GM12864 (cell line): ENCODE measurements at regions not wholly inside any gene's neighbourhood (a gene's known extent, or its start where the extent isn't known, plus 50 kb on each side); places are given as distances from the start of the nearest gene placed in this dataset.

Experiments
- DNase-seq: peaks from one replicate; pipeline ENCODE4 v3.0.0-alpha.2; 2011; ENCODE audit warnings: low read depth
- H3K4me3 ChIP-seq: 2 replicates; pipeline ENCODE4 v1.5.1; 2011; ENCODE audit warnings: mild to moderate bottlenecking, low read depth, low read length, control low read depth
- TF ChIP-seq, protein P1 (sequence below): IDR thresholded peaks from 2 replicates; pipeline ENCODE4 v1.5.1; 2011; ENCODE audit warnings: low read depth, mild to moderate bottlenecking, moderate library complexity, low read length, control low read depth, inconsistent platforms; ENCODE audit errors: missing control alignments

DNA sequence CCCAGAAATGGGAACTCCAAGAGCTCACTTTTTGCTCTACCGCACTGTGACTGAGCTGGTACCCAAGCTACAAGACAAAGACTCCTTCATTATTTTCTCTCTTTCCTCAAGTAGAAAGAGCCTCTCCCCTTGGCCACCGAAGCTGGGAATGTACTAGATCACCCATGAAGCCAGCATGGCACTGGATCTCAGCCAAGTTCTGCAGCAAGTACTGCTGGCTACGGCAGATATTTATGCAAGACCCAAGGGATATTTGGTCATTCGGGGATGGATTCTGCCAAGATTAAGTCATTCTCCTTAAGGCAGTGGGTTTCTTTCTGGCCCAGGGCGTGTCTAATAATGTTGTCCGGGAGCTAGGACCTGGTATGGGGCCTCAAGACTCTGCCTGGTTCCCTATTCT lies 633.5 kb downstream of the SLITRK1 start:
- TF ChIP-seq, protein P1, sequence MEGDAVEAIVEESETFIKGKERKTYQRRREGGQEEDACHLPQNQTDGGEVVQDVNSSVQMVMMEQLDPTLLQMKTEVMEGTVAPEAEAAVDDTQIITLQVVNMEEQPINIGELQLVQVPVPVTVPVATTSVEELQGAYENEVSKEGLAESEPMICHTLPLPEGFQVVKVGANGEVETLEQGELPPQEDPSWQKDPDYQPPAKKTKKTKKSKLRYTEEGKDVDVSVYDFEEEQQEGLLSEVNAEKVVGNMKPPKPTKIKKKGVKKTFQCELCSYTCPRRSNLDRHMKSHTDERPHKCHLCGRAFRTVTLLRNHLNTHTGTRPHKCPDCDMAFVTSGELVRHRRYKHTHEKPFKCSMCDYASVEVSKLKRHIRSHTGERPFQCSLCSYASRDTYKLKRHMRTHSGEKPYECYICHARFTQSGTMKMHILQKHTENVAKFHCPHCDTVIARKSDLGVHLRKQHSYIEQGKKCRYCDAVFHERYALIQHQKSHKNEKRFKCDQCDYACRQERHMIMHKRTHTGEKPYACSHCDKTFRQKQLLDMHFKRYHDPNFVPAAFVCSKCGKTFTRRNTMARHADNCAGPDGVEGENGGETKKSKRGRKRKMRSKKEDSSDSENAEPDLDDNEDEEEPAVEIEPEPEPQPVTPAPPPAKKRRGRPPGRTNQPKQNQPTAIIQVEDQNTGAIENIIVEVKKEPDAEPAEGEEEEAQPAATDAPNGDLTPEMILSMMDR, result no peak
- DNase-seq, result no peak
- H3K4me3 ChIP-seq, result no peak overlapping the region

DNA sequence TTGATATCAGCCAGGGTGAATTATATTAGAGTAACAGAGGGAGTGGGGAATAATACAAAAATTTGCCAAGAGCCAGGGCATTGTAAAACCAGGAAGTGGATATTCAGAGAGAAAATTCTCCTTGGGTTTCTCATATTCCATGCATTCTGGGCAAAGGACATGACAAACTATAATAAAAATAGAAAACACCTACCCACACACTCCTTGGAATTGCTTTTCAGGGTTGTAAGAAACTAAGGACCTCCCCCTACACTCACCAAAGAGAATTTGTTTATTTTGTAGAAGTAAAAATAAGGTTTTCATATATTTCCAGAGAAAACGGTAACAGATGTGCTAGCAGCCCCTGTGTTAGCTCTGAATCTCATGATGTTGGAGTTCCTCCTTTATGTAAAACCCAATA lies 649.6 kb downstream of the SLITRK1 start:
- no peak for DNase-seq
- TF ChIP-seq, protein P1, result no peak

DNA sequence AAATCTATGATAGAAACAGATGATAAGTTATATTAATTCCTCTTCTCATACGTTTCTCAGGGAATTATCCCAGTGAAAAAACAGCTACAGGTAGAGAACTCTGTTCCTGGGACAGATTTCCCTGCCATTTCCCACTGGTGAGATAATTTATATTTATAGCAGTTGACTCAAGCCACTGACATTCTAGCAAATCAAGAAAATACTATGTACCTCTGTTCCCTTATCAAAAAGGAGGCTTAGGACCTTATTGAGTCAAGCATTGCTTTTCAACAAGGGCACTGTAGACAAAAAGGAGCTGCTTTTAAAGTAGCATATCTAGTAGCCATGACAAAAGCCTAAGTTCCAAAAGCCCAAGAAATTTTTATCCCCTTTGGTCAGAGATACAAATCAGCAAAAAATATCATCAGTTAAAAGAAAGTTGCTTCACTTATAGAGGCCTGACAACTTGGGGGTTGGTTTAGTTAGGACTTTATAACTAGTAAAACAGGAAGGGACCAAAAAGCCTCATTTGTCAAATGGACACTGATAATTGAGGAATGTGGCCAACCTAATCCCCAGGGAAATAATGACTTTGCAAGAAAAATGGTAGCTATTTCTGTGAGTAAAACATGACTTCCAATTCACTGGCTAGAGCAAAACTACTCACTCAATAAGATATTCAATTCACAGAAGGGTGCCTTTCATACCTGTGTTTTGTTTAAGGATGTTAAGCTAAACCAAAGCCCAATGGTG lies 652.5 kb downstream of the SLITRK1 start:
- H3K4me3 ChIP-seq, result no peak overlapping the region
- no peak for DNase-seq
- TF ChIP-seq, protein P1, result no peak

More for the DNA sequence above, 649.6 kb downstream of the SLITRK1 start:
- no peak overlapping the region for H3K4me3 ChIP-seq

DNA sequence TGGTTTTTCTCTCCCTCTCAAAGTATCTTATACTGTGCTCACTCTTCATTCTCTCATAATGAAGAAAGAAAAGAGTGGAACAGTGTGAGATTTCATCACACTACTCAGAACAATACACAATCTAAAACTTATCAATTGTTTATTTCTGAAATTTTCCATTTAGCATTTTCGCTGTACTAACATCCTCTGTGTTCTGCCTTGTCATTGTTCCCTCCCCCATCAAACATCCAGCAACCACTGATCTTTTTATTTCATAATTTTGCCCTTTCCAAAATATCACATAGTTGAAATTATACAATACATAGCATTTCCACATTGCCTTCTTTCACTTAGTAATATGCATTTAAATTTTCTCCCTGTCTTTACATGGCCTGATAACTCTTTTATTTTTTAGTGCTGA lies 658.7 kb downstream of the SLITRK1 start:
- TF ChIP-seq, protein P1, result no peak
- no peak overlapping the region for H3K4me3 ChIP-seq
- no peak for DNase-seq

DNA sequence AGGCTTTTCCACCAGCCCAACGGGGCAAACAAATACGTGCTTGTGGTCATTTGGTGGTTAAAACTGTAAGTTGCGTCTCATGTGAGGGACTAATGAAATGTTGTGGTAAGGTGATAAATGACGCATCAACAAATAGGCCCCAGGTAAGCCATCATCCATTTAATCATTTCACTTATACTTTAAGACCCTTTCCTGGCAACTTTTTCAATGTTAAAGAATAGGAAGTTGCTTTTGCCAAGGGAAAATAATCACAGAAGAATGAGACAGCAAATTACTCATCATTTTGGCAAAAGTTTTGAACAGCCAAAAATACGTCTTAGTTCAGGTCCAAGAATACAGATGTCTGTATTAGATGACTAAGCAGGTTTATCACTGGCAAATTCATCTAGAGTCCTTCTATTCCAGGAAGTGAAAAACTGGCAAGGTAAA lies 660.4 kb downstream of the SLITRK1 start:
- no peak overlapping the region for H3K4me3 ChIP-seq
- no peak for DNase-seq
- TF ChIP-seq, protein P1, result no peak

DNA sequence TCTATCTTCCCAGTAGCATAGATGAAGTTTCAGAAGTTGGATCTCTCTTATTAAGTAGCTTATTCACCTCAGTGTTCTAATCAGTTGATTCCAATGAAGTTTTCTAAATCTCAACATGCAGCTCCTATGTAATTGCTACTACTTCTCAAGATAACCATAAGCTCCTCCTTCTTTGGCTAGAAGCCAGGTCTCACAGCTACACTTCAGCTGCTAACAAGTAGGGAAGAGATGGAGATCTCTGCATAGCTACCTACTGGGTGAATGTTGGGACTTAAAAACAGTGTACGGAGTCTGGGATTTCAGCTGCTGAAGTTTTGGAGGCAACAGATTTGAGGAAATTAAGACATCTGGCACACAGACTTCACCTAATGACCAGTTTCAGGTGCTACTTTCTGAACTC lies 661.0 kb downstream of the SLITRK1 start:
- no peak for DNase-seq
- TF ChIP-seq, protein P1, result no peak
- H3K4me3 ChIP-seq, result no peak overlapping the region

DNA sequence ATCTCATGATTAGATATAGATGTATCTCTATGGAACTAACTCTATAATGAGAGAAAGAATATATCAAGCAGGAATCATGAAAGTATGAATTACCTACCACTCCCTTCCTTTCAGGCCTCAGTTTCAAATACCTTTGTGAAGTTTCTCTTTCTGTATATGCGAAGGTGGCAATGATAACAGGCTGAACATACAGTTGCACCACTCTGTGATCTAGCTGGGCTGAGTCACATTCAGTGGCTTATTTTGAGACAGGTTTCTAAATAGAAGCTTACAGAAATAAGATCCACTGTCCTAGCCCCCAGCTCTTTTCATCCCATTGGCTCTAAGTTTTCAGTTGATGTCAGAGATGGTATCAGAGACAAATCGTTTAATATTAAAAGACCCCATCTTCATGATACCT lies 662.0 kb downstream of the SLITRK1 start:
- no peak for DNase-seq
- no peak overlapping the region for H3K4me3 ChIP-seq
- TF ChIP-seq, protein P1, result no peak
